NOMO-1 (cell line): ENCODE measurements at regions not wholly inside any gene's neighbourhood (a gene's known extent, or its start where the extent isn't known, plus 50 kb on each side); places are given as distances from the start of the nearest gene placed in this dataset.

ENCODE experiments used
- DNase-seq, 2 experiments: peaks; one replicate each; lab custom pipeline; 2025; ENCODE audit not compliant: unreplicated experiment in 2 of 2; lab: John Stamatoyannopoulos, UW

DNA sequence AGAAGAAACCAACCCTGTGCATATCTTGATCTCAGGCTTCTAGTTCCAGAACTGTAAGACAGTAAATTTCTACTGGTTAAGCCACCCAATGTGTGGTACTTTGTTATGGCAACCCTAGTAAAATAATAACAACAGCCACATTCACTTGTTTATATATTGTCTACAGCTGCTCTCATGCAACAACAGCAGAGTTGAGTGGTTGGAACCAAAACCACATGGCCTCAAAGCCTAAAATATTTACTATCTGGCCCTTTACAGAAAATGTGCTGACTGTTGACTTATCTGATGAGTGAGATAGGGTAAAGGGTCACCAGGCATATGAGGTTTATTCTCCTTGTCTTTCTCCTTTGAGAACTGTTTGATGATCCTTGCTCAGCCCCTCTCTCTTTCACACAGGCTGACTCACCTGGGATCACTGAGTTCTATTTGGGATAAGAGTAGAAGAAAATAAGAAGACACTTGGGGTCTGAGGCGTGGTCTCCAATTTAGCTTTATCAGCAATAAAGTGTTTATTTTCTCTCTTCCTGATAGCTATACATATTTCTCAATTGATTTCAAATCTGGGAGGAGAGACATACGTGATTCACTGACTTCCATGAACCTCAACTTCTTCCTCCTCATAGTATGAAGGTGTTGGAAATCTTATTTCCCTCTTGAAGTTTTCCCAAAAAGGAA is 227.5 kb upstream of the STARD13 start:
- no peak for DNase-seq

- DNase-seq: no peak
These were observed 228.8 kb upstream of the STARD13 start for GRCh38 chr13:33514362-33514761.

DNA sequence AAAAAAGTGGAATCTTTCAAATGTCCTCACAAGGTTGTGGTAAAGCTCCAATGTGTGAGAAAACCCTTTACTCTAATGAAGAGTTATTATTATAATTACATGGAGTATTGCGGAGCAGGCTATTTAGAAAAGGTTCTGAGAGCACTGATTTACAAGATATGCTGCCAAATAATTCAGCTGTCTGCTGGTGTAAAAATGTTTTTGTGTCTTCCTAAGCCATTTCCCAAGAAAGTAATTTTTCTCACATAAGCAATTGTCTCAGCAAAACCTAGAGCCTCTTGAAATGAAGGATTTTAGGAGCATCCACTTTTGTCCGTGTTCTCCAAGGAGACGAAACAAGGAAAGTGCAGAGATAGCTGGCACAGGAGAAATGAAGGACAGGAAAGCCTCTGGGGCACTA is 229.6 kb upstream of the STARD13 start:
- no peak for DNase-seq

DNA sequence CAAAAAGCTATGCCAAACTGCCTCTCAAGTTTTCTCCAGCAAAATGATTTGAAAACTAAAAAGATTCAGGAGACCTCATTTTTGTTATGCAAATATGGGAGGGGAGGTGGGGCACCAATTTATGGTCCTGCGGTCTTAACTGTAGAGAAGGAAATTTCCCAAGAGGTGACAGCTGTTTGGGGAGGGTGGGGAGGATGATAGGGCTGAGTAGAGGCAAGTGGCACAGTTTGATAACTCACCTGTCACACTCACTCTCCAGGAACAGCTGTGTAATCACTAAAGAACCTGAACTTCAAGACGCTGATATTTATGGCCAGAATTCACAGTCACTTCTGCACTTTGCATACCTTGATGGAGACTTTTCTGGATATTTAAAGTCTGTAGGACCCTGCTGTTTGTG is 232.9 kb upstream of the STARD13 start:
- peak; percentile 36 to 54 for DNase-seq

DNA sequence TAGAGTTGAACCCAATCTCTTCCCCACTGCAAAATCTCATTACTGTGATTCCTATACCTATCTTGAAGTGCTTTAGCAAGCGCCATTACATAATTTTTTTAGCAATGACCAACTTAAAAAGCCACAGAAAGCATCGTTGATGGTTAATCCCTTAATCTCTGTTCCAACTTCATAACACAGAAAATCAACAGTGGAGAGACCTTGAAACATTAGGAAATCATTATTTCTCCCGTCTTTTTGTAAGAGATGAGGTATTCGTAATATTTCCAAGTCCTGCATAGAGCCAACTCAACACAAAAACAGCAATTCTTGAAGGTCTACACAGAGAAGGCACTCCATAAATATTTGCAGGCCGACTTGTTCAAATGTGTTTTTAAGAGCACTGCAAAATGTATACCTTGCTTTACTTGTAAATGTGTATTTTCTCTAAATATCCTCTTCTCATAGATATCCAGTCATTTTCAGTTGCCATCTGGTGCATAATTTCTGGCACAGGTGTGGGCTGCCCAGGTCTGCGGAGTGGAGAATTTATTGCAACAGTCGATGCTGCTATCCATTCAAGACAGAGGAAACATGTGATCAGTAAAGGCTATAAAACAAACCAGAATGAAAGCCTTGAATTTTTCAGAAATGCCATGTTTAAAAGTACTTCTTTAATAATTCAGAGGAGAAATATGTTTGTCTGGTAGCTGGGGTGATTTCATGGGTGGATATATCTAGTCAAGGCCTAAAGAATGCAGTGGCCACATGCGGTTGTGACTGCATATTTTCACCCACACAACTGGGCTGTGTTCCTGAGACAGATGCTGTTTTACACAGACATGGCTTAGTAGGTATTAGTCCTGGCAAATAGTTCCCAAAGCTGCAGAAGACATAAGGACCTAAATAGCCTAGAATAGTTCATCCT is 234.3 kb upstream of the STARD13 start:
- DNase-seq: no peak

DNA sequence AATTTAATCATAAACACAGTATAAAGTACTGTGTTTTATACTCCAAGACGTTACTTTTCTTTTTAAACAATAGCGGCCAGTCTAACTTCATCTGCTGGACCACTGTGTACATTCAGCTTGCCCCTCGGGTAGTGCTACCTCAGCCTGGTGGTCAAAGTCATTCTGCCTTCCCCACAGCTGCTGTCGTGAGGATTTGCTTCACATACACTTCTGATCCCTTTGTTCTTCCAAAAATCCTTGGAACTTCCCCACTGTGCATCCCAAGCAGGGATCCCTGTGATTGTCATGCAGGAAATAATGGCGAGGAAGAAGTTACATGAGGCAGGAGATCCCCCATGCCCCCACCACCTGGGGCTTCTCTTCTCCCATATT is 234.9 kb upstream of the STARD13 start:
- no peak for DNase-seq

DNA sequence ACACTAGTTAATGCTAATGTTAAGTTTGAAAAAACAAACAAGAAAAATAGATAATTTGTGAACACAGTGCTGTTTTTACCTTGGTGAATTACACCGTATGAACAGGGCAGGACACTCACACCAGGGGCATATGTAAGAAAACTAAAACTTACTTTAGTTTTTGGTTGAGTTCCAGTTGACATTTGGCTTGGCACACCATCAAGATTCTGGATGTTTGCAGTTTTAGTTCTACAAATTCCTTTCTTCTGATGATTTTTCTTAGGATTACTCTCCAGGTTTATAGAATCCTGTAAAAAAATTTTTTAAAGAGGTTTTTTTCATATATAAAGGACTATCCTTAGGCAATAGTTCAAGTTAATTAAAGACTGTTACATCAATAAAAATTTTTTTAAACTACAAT is 238.5 kb upstream of the STARD13 start:
- DNase-seq: no peak

DNA sequence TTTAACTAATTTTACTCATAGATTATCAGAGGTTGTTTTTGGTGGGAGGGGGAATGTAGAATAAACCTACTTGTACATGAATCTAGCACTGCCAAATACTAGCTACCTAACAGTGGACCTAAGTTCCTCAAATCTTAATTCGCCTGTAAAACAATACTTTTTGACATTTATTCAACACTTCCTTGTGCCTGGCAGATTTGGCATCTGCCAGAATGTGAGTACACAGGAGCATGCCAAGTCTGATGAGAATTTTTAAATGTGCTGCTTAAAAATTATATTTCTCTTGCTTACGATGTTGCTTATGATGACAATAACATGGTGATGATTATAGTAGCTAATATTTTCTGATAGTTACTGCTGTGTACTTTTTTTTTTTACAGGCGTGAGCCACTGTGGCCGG is 240.2 kb upstream of the STARD13 start:
- no peak for DNase-seq

- DNase-seq: no peak
These were observed 241.2 kb upstream of the STARD13 start for GRCh38 chr13:33526718-33527117.

- peak in 1 of 2 experiments; percentile 61 for DNase-seq
These were observed 243.3 kb upstream of the STARD13 start for GRCh38 chr13:33528896-33529295.

DNA sequence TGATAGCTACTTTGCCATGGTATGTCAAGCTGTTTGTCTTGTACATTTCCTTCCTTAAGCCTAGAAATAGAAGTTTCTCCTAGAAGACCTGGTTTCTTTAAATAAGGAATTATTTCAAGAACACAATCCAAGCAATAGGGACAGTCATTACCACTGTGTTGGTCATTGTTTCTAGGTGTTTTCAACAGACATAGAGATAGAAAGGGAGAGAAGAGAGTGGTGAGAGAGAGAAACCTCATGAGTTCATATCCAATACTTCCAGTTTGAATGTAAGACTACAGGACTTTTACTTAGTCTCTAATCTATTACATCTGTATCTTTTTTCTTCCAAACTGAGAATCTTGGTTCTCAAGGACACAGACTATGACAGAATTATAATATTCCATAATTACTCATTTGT is 245.9 kb upstream of the STARD13 start:
- DNase-seq: no peak

DNA sequence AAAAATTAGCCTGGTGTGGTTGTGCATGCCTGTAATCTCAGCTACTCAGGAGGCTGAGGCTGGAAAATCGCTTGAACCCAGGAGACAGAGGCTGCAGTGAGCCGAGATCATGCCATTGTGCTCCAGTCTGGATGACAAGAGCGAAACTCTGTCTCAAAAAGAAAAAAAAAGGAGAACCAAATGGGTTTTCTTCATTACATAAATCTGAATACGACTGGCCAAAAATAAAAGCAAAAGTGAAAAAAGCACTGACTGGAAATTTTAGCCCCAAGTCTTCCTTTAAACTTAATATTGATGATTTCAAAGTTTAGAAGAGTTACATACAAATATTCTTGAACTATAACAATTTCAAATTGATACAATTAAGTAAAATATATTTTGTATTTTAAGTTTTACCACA is 249.5 kb upstream of the STARD13 start:
- DNase-seq: no peak

- DNase-seq: no peak
These were observed 251.0 kb upstream of the STARD13 start for GRCh38 chr13:33536601-33537000.

- no peak for DNase-seq
These were observed 251.5 kb upstream of the STARD13 start for GRCh38 chr13:33537026-33537425.

- DNase-seq: no peak
These were observed 252.1 kb upstream of the STARD13 start for GRCh38 chr13:33537676-33538075.

- DNase-seq: no peak
These were observed 255.9 kb upstream of the STARD13 start for GRCh38 chr13:33541456-33541855.

DNA sequence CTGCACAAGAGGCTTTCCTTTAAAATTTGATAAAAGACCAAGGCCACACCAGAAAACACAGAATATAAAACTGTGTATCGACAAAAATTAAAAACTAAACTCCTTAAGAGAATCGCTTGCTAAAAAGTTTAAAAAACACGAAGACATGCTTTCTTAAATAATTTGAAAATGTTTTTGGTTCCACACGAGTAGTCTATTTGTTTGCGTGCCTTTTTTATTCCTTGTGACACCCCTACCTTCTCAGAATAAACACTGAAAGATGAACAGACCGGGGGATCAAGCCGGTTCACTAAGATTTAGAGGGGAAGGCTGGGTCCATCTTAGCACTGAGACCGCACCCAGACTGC is 256.4 kb upstream of the STARD13 start:
- no peak for DNase-seq

GRCh38 chr13:33542309-33543088 is 256.9 kb upstream of the STARD13 start:
- peak; percentile 99 to 100 for DNase-seq

DNA sequence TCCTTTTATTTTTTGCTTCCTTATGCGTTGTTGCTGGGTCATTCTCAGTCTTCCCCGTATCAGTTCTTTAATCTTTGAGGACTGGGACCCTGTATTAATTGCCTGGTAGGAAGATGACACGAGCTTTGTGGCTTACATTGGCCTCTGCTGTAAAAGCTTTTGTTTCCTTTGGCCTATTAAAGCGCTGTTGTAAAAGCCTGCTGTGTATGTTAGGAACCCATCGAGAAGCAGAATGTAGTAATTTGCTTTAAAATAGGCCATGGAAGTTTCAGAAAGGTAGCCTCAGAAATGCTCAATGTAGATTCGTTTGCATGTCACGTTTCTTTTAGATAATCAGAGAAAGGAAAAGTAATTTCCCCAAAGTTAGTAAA is 257.5 kb upstream of the STARD13 start:
- DNase-seq: no peak

DNA sequence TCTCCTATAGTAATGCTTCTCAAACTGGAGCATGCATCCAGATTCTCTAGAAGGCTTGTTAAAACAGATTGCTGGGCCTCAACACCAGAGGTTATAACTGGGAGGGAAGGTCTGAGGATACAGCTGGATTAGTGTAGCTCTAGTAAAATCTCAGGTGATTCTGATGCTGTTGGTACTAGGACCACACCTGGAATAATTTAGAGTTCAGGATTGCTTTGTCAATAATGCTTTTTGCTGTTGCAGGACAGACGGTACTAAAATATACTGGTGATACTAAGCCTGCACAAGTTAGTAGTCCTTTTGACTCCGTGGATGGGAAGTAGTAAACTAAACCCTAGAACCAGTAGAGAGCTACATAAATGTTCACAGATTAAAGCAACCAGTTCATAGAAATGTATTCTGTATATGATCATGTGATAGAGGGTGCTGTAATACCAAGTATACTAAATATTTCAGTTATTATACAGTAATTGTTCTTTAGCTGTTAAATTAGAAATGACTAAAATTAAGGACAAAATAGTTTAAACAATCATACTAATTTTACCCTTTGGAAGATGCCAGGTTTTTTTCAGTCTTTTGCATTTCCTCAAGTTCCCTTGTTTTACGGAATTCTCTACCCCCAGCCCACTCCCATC is 258.2 kb upstream of the STARD13 start:
- no peak for DNase-seq

- no peak for DNase-seq
These were observed 258.8 kb upstream of the STARD13 start for GRCh38 chr13:33544308-33544707.
